ENCODE measurements at regions not wholly inside any gene's neighbourhood (a gene's known extent, or its start where the extent isn't known, plus 50 kb on each side); places are given as distances from the start of the nearest gene placed in this dataset.
"Not testable (repeated sequence)": the region's sequence is repeated elsewhere in the genome, so short reads cannot be mapped to it uniquely, and the experiment has no call there.

GRCh38 chr18:5710676-5711075 lies 166.9 kb upstream of the EPB41L3 start:
- no peak for DNase-seq (ENCODE audit: low spot score)
- TF ChIP-seq, protein P1, sequence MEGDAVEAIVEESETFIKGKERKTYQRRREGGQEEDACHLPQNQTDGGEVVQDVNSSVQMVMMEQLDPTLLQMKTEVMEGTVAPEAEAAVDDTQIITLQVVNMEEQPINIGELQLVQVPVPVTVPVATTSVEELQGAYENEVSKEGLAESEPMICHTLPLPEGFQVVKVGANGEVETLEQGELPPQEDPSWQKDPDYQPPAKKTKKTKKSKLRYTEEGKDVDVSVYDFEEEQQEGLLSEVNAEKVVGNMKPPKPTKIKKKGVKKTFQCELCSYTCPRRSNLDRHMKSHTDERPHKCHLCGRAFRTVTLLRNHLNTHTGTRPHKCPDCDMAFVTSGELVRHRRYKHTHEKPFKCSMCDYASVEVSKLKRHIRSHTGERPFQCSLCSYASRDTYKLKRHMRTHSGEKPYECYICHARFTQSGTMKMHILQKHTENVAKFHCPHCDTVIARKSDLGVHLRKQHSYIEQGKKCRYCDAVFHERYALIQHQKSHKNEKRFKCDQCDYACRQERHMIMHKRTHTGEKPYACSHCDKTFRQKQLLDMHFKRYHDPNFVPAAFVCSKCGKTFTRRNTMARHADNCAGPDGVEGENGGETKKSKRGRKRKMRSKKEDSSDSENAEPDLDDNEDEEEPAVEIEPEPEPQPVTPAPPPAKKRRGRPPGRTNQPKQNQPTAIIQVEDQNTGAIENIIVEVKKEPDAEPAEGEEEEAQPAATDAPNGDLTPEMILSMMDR (IDR thresholded peaks at IDR 0.05; ENCODE audit: extremely low read depth, insufficient read depth, missing control alignments) = no peak
- in situ Hi-C loops (cut with MboI; ENCODE audit: low pct_unique_long_range_greater_than_20kb, low sequenced_read_pairs, unreplicated experiment) = no loop called here

GRCh38 chr18:5710235-5710634 lies 166.4 kb upstream of the EPB41L3 start:
- in situ Hi-C loops (cut with MboI; ENCODE audit: low pct_unique_long_range_greater_than_20kb, low sequenced_read_pairs, unreplicated experiment) = no loop called here
- TF ChIP-seq, protein P1 (IDR thresholded peaks at IDR 0.05; ENCODE audit: extremely low read depth, insufficient read depth, missing control alignments) = no peak
- no peak for DNase-seq (ENCODE audit: low spot score)

- in situ Hi-C loops (cut with MboI; ENCODE audit: low pct_unique_long_range_greater_than_20kb, low sequenced_read_pairs, unreplicated experiment) = no loop called here
- no peak for DNase-seq (ENCODE audit: low spot score)
- TF ChIP-seq, protein P1 (IDR thresholded peaks at IDR 0.05; ENCODE audit: extremely low read depth, insufficient read depth, missing control alignments) = no peak
Observed at GRCh38 chr18:5709476-5710095, 165.8 kb upstream of the EPB41L3 start.

GRCh38 chr18:5707586-5707985 lies 163.8 kb upstream of the EPB41L3 start:
- TF ChIP-seq, protein P1 (IDR thresholded peaks at IDR 0.05; ENCODE audit: extremely low read depth, insufficient read depth, missing control alignments) = no peak
- in situ Hi-C loops (cut with MboI; ENCODE audit: low pct_unique_long_range_greater_than_20kb, low sequenced_read_pairs, unreplicated experiment) = no loop called here
- DNase-seq (ENCODE audit: low spot score) = no peak

GRCh38 chr18:5705393-5705792 lies 161.6 kb upstream of the EPB41L3 start:
- TF ChIP-seq, protein P1 (IDR thresholded peaks at IDR 0.05; ENCODE audit: extremely low read depth, insufficient read depth, missing control alignments) = no peak
- in situ Hi-C loops (cut with MboI; ENCODE audit: low pct_unique_long_range_greater_than_20kb, low sequenced_read_pairs, unreplicated experiment) = no loop called here
- no peak for DNase-seq (ENCODE audit: low spot score)

DNA sequence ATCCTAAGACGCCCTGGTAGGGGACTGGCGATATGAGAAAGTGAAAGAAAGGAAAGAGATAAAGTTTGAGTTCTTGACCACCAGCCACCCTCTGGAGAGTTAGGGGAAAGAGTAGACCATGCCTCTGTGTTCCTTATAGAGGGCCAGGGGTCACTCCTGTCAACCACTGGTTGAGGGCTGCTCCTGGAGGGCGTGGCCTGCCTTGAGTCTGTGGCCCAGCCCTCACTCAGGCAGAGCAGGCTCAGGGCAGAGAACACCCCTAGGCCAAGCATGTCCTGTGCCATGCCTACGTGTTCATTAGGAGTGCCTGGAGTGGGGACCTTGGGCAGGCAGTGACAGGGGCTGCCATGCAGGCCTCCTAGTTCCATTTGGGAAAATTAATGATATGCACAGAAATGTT lies 161.1 kb upstream of the EPB41L3 start:
- TF ChIP-seq, protein P1 (IDR thresholded peaks at IDR 0.05; ENCODE audit: extremely low read depth, insufficient read depth, missing control alignments) = no peak
- in situ Hi-C loops (cut with MboI; ENCODE audit: low pct_unique_long_range_greater_than_20kb, low sequenced_read_pairs, unreplicated experiment) = no loop called here

GRCh38 chr18:5702016-5702415 lies 158.2 kb upstream of the EPB41L3 start:
- in situ Hi-C loops (cut with MboI; ENCODE audit: low pct_unique_long_range_greater_than_20kb, low sequenced_read_pairs, unreplicated experiment); DNase-seq (ENCODE audit: low spot score): not testable (repeated sequence)

More for the DNA sequence above, 161.1 kb upstream of the EPB41L3 start:
- DNase-seq (ENCODE audit: low spot score) = no peak
